ENCODE measurements at regions not wholly inside any gene's neighbourhood (a gene's known extent, or its start where the extent isn't known, plus 50 kb on each side); places are given as distances from the start of the nearest gene placed in this dataset.

DNA sequence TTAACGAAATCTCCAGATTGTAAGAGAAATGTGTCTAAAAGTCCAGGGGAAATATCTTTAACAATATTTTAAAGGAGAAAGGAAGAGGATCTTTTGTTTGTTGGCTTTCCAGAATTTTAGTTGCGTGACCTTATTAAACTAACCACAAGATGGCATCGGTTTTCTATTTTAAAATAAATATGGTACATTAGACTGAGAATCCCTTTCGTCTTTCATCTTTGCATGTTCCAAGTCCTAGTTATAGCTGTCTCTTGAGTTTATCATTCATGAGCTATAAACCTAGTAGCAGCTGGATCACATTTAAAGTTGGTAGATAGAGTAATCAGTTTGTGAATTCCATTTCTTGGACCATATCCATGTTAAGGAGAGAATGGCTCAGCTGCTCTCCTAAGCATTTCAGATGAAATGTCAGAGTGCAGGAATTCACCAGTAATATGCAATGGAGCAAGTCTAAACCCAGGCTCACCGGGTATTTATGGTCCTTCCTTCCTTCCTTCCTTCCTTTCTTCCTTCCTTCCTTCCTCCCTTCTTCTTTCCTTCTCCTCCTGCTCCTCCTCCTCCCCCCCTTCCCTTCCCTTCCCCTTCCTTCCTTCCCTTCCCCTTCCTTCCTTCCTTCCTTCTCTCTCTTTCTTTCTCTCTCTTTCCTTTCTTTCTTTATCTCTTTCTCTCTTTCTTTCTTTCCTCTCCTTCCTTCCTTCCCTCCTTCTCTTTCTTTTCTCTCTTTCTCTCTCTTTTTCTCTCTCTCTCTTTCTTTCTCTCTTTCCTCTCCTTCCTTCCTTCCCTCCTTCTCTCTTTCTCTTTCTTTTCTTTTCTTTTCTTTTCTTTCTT lies 57.8 kb upstream of the RAB18 start:
- Histone ChIP-seq H3K4me2 (ENCODE audit: insufficient read depth, low read length) (no peak overlapping the region), H3K4me1 (ENCODE audit: control insufficient read depth, extremely low read depth, insufficient read depth, low read length) (no peaks in the 10 kb centered on the region), H3K9me3 (replicated peaks; ENCODE audit: control insufficient read depth, insufficient read depth, low read length) (no peaks in the 10 kb centered on the region), H3K27me3 (ENCODE audit: control insufficient read depth in 2 of 2, insufficient read depth in 2 of 2, low read length in 2 of 2) (no peaks in the 10 kb centered on the region), H3K9ac (replicated peaks; ENCODE audit: extremely low read depth, insufficient read depth, low read length) (no peak overlapping the region), H3K79me2 (ENCODE audit: control insufficient read depth, insufficient read depth, low read length) (no peaks in the 10 kb centered on the region), H3K36me3 (ENCODE audit: control insufficient read depth in 2 of 2, extremely low read depth in 1 of 2, insufficient read depth in 2 of 2, low read length in 2 of 2) (no peaks in the 10 kb centered on the region), H3K9me1 (replicated peaks; ENCODE audit: control insufficient read depth, extremely low read depth, insufficient read depth, low read length) (no peaks in the 10 kb centered on the region), H3K4me3 (replicated peaks in 1 of 3; ENCODE audit: insufficient read depth in 1 of 3, low read depth in 1 of 3, low read length in 3 of 3) (no peak overlapping the region), H3K27ac (ENCODE audit: insufficient read depth, low read depth, low read length) (no peak overlapping the region), H2AFZ (ENCODE audit: low read depth, low read length) (no peak overlapping the region), H4K20me1 (replicated peaks; ENCODE audit: control insufficient read depth, extremely low read depth, insufficient read depth, low read length) (no peaks in the 10 kb centered on the region)
- POLR2A ChIA-PET = no interaction called here
- intact Hi-C loops (cut with micrococcal nuclease) (loop anchor here (1.0 to 2.0 kb wide), 3 partner anchors 210 to 936 kb away; no protein-coding TSS in a partner anchor), dilution Hi-C loops (cut with MboI; ENCODE audit: extremely low pct_ligation_motif_present, low sequenced_read_pairs) (no loop called here)
- peak; percentile 48 for FAIRE-seq
- DNase-seq (ENCODE audit: low read depth, low spot score) = peak; percentile 51
- BruUV-seq (replicated peaks) = no TSS peak
- CTCF ChIA-PET = interaction anchor here (0.6 to 2.2 kb wide), 19 partner anchors 8 to 948 kb away, joined by 3 to 20 read pairs (median 6); partner anchors contain the start of gene RAB18
- TF ChIP-seq MYC (IDR thresholded peaks at IDR 0.05; ENCODE audit: low read depth, low read length) (no peak), POLR2AphosphoS5 (IDR thresholded peaks at IDR 0.05; ENCODE audit: insufficient read depth, low read depth, low read length) (no peak), EZH2 (IDR thresholded peaks at IDR 0.05; ENCODE audit: borderline replicate concordance, low read depth, low read length, severe bottlenecking) (no peak), GATA2 (IDR thresholded peaks at IDR 0.05; ENCODE audit: insufficient read depth, insufficient read length, low read depth, low read length) (no peak), POLR2A (IDR thresholded peaks at IDR 0.05; ENCODE audit: low read depth, low read length) (no peak), FOS (IDR thresholded peaks at IDR 0.05; ENCODE audit: borderline replicate concordance, insufficient read depth, low read length) (no peak)
- TF ChIP-seq, protein P1, sequence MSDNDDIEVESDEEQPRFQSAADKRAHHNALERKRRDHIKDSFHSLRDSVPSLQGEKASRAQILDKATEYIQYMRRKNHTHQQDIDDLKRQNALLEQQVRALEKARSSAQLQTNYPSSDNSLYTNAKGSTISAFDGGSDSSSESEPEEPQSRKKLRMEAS (IDR thresholded peaks at IDR 0.05; ENCODE audit: insufficient read depth, insufficient read length) = no peak
- TF ChIP-seq, protein P2, sequence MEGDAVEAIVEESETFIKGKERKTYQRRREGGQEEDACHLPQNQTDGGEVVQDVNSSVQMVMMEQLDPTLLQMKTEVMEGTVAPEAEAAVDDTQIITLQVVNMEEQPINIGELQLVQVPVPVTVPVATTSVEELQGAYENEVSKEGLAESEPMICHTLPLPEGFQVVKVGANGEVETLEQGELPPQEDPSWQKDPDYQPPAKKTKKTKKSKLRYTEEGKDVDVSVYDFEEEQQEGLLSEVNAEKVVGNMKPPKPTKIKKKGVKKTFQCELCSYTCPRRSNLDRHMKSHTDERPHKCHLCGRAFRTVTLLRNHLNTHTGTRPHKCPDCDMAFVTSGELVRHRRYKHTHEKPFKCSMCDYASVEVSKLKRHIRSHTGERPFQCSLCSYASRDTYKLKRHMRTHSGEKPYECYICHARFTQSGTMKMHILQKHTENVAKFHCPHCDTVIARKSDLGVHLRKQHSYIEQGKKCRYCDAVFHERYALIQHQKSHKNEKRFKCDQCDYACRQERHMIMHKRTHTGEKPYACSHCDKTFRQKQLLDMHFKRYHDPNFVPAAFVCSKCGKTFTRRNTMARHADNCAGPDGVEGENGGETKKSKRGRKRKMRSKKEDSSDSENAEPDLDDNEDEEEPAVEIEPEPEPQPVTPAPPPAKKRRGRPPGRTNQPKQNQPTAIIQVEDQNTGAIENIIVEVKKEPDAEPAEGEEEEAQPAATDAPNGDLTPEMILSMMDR (IDR thresholded peaks at IDR 0.05; ENCODE audit: extremely low read depth in 1 of 2, insufficient read depth in 1 of 2, low read depth in 1 of 2, low read length in 2 of 2) = peak; percentile 11 to 13
